SK-N-SH (cell line): ENCODE measurements at regions not wholly inside any gene's neighbourhood (a gene's known extent, or its start where the extent isn't known, plus 50 kb on each side); places are given as distances from the start of the nearest gene placed in this dataset.

Experiments used
- CTCF ChIA-PET: fragments of 300-600, 350-600 bp; formaldehyde crosslinking; extraction: SDS; loops from one replicate; lab custom pipeline; 2021; lab: Yijun Ruan, JAX
- POLR2A ChIA-PET: fragments of 350-600 bp; sonication (Branson Sonifier 250); formaldehyde crosslinking; extraction: SDS; loops from one replicate; lab custom pipeline; 2020; ENCODE audit warnings: antibody characterized with exemption, inconsistent platforms; lab: Yijun Ruan, JAX
- DNase-seq: peaks from one replicate; pipeline ENCODE4 v3.0.0; 2012
- H2AFZ ChIP-seq: fragments of 200-600 bp; sonication (generic); 2 replicates; pipeline ENCODE4 v1.8.1; 2016; ENCODE audit warnings: antibody characterized with exemption, mild to moderate bottlenecking, low read depth
- H3F3A ChIP-seq: fragments of 200-600 bp; sonication (generic); replicated peaks from 2 replicates; pipeline ENCODE3; 2016; ENCODE audit warnings: antibody characterized with exemption, mild to moderate bottlenecking; ENCODE audit not compliant: insufficient read depth
- H3K27ac ChIP-seq, 2 experiments: fragments of 200-500 bp in 1 of 2; fragments of 200-600 bp in 1 of 2; sonication (Bioruptor generic) in 1 of 2; sonication (generic), shearing (Covaris generic) in 1 of 2; 2 replicates each; pipeline versions ENCODE4 v1.5.1 to v1.6.1; 2014 to 2016; ENCODE audit warnings: low read depth in 2 of 2, inconsistent platforms in 1 of 2, low read length in 1 of 2, mild to moderate bottlenecking in 1 of 2, mixed read lengths in 1 of 2
- H3K27me3 ChIP-seq: fragments of 200-600 bp; sonication (generic), shearing (Covaris generic); 2 replicates; pipeline ENCODE4 v1.6.1; 2016; ENCODE audit warnings: mixed run types; ENCODE audit not compliant: insufficient read depth
- H3K36me3 ChIP-seq, 2 experiments: fragments of 200-500 bp in 1 of 2; fragments of 200-600 bp in 1 of 2; sonication (Bioruptor generic) in 1 of 2; sonication (generic) in 1 of 2; replicated peaks in 1 of 2; 2 replicates each; pipeline versions ENCODE3 to v1.5.1; 2014 to 2016; ENCODE audit warnings: low read length in 1 of 2, mild to moderate bottlenecking in 1 of 2; ENCODE audit not compliant: insufficient read depth in 2 of 2, control insufficient read depth in 1 of 2
- H3K4me1 ChIP-seq, 2 experiments: fragments of 200-500 bp in 1 of 2; fragments of 200-600 bp in 1 of 2; sonication (Bioruptor generic) in 1 of 2; sonication (generic), shearing (Covaris generic) in 1 of 2; 2 replicates each; pipeline versions ENCODE4 v1.5.1 to v1.6.1; 2014 to 2016; ENCODE audit warnings: low read depth in 1 of 2, low read length in 1 of 2, mixed run types in 1 of 2; ENCODE audit not compliant: insufficient read depth in 2 of 2, control insufficient read depth in 1 of 2
- H3K4me2 ChIP-seq: fragments of 200-600 bp; sonication (generic), shearing (Covaris generic); 2 replicates; pipeline ENCODE4 v1.6.1; 2017; ENCODE audit warnings: mixed run types
- H3K4me3 ChIP-seq, 2 experiments: fragments of 200-500 bp in 1 of 2; fragments of 200-600 bp in 1 of 2; sonication (Bioruptor generic) in 1 of 2; sonication (generic), shearing (Covaris generic) in 1 of 2; 2 replicates each; pipeline versions ENCODE4 v1.5.1 to v1.8.1; 2014 to 2016; ENCODE audit warnings: low read depth in 2 of 2, inconsistent platforms in 1 of 2, low read length in 1 of 2, mild to moderate bottlenecking in 1 of 2, mixed read lengths in 1 of 2, moderate library complexity in 1 of 2
- H3K79me2 ChIP-seq: fragments of 200-600 bp; sonication (generic); 2 replicates; pipeline ENCODE4 v1.8.1; 2017; ENCODE audit warnings: mild to moderate bottlenecking; ENCODE audit not compliant: insufficient read depth
- H3K9ac ChIP-seq: fragments of 200-600 bp; sonication (generic); 2 replicates; pipeline ENCODE4 v1.6.1; 2017; ENCODE audit warnings: mixed run types
- H3K9me2 ChIP-seq: fragments of 200-600 bp; sonication (generic); 2 replicates; pipeline ENCODE4 v1.6.1; 2017; ENCODE audit warnings: mixed run types
- H3K9me3 ChIP-seq: fragments of 200-600 bp; sonication (generic); 2 replicates; pipeline ENCODE4 v1.6.1; 2017; ENCODE audit warnings: mixed run types, mild to moderate bottlenecking, moderate library complexity
- H4K20me1 ChIP-seq: fragments of 200-600 bp; sonication (generic); 2 replicates; pipeline ENCODE4 v1.6.1; 2017; ENCODE audit warnings: mild to moderate bottlenecking, mixed run types; ENCODE audit not compliant: insufficient read depth
- CHD2 ChIP-seq: fragments of 150-350 bp; IDR thresholded peaks from 2 replicates; pipeline ENCODE4 v1.6.1; 2018; ENCODE audit warnings: low read length; ENCODE audit not compliant: partially characterized antibody
- ELF1 ChIP-seq: IDR thresholded peaks from 2 replicates; pipeline ENCODE4 v1.4.0; 2012
- EP300 ChIP-seq, 2 experiments: IDR thresholded peaks; 2 replicates each; pipeline versions ENCODE4 v1.4.0 to v1.6.1; 2012; ENCODE audit warnings: borderline replicate concordance in 1 of 2, low read depth in 1 of 2, low read length in 1 of 2
- FOSL2 ChIP-seq: IDR thresholded peaks from 2 replicates; pipeline ENCODE4 v1.4.0; 2012; ENCODE audit warnings: low read depth, mild to moderate bottlenecking, moderate library complexity, borderline replicate concordance
- FOXM1 ChIP-seq: IDR thresholded peaks from 2 replicates; pipeline ENCODE4 v1.4.0; 2012; ENCODE audit warnings: low read depth, mild to moderate bottlenecking
- GABPA ChIP-seq: IDR thresholded peaks from 2 replicates; pipeline ENCODE4 v1.4.0; 2012; ENCODE audit warnings: low read depth, mild to moderate bottlenecking
- JUND ChIP-seq: IDR thresholded peaks from 2 replicates; pipeline ENCODE4 v1.4.0; 2012
- MXI1 ChIP-seq: IDR thresholded peaks from 2 replicates; pipeline ENCODE4 v1.6.1; 2012; ENCODE audit warnings: mild to moderate bottlenecking, low read depth, low read length, improper control_type of control experiment
- NFIC ChIP-seq: IDR thresholded peaks from 2 replicates; pipeline ENCODE4 v1.4.0; 2012; ENCODE audit warnings: borderline replicate concordance
- POLR2AphosphoS5 ChIP-seq: IDR thresholded peaks from 2 replicates; pipeline ENCODE4 v1.6.1; 2012; ENCODE audit warnings: low read depth, low read length
- RAD21 ChIP-seq: IDR thresholded peaks from 2 replicates; pipeline ENCODE4 v1.6.1; 2012; ENCODE audit warnings: mild to moderate bottlenecking, low read length
- RFX5 ChIP-seq: IDR thresholded peaks from 2 replicates; pipeline ENCODE4 v1.6.1; 2012; ENCODE audit warnings: mild to moderate bottlenecking, improper control_type of control experiment, low read length
- RXRA ChIP-seq: IDR thresholded peaks from 2 replicates; pipeline ENCODE4 v1.4.0; 2012; ENCODE audit warnings: low read depth, mild to moderate bottlenecking, borderline replicate concordance
- SIN3A ChIP-seq: IDR thresholded peaks from 2 replicates; pipeline ENCODE4 v1.6.1; 2012; ENCODE audit warnings: low read depth, mild to moderate bottlenecking, low read length, moderate library complexity, borderline replicate concordance
- TCF12 ChIP-seq: IDR thresholded peaks from 2 replicates; pipeline ENCODE4 v1.4.0; 2012
- TEAD4 ChIP-seq: IDR thresholded peaks from 2 replicates; pipeline ENCODE4 v1.4.0; 2012; ENCODE audit warnings: mild to moderate bottlenecking, borderline replicate concordance; ENCODE audit not compliant: insufficient read depth
- WGBS: methylation state at CpG from one replicate; pipeline ENCODE4 v1.1.6; 2017; ENCODE audit warnings: low lambda C conversion rate; 5-methylcytosine and 5-hydroxymethylcytosine counted together
- TF ChIP-seq, protein P1 (sequence below): IDR thresholded peaks from 2 replicates; pipeline ENCODE4; 2012
- TF ChIP-seq, protein P2 (sequence below): IDR thresholded peaks from 2 replicates; pipeline ENCODE4 v1.4.0; 2012; ENCODE audit warnings: low read depth, borderline replicate concordance
- TF ChIP-seq, protein P3 (sequence below): IDR thresholded peaks from 2 replicates; pipeline ENCODE4 v1.4.0; 2012; ENCODE audit warnings: low read depth
- TF ChIP-seq, protein P4 (sequence below): IDR thresholded peaks from 2 replicates; pipeline ENCODE4 v1.4.0; 2012; ENCODE audit warnings: low read depth, borderline replicate concordance

DNA sequence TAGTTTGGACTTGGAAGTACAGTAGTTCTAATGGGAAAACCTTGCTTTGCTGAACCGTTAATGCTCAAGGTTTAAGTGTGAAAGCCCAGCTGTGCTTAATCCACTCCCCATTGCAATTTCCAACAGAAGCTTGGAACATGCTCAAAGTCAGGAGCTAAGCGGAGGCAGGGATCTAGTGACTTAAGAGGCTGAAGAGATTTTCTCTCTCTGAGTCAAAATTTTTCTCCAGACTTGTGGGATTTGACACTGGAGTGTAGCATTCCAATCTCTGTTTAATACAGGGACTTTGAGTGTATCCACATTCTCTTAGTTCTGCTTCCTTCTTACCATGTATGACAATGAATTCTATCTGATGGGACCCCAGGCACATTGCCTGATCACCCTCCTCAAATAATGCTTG, 471.8 kb downstream of the KIF4B start:
- no peaks in the 10 kb centered on the region for H4K20me1 ChIP-seq
- DNase-seq = no peak
- no peak overlapping the region for H2AFZ ChIP-seq
- H3K27me3 ChIP-seq = no peaks in the 10 kb centered on the region
- no peak overlapping the region for H3K9ac ChIP-seq
- POLR2A ChIA-PET = no interaction called here
- H3K4me2 ChIP-seq = no peak overlapping the region
- H3K79me2 ChIP-seq = no peaks in the 10 kb centered on the region
- H3K36me3 ChIP-seq = no peaks in the 10 kb centered on the region
- H3K4me3 ChIP-seq = no peak overlapping the region
- 8% methylated on average over 2 of the region's 2 CpGs for WGBS
- no peaks in the 10 kb centered on the region for H3F3A ChIP-seq
- H3K9me3 ChIP-seq = no peaks in the 10 kb centered on the region
- TF ChIP-seq NFIC (no peak), RXRA (no peak), EP300 (IDR thresholded peaks at IDR 0.05; ENCODE audit: borderline replicate concordance in 1 of 2, low read depth in 1 of 2, low read length in 1 of 2) (no peak), POLR2AphosphoS5 (no peak), JUND (no peak), RAD21 (no peak), CHD2 (no peak), MXI1 (no peak), FOSL2 (no peak), TEAD4 (no peak), SIN3A (no peak), GABPA (no peak), RFX5 (no peak)
- TF ChIP-seq, protein P1, sequence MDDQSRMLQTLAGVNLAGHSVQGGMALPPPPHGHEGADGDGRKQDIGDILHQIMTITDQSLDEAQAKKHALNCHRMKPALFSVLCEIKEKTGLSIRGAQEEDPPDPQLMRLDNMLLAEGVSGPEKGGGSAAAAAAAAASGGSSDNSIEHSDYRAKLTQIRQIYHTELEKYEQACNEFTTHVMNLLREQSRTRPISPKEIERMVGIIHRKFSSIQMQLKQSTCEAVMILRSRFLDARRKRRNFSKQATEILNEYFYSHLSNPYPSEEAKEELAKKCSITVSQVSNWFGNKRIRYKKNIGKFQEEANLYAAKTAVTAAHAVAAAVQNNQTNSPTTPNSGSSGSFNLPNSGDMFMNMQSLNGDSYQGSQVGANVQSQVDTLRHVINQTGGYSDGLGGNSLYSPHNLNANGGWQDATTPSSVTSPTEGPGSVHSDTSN = no peak
- TF ChIP-seq, protein P2, sequence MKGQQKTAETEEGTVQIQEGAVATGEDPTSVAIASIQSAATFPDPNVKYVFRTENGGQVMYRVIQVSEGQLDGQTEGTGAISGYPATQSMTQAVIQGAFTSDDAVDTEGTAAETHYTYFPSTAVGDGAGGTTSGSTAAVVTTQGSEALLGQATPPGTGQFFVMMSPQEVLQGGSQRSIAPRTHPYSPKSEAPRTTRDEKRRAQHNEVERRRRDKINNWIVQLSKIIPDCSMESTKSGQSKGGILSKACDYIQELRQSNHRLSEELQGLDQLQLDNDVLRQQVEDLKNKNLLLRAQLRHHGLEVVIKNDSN = no peak
- TF ChIP-seq, protein P3, sequence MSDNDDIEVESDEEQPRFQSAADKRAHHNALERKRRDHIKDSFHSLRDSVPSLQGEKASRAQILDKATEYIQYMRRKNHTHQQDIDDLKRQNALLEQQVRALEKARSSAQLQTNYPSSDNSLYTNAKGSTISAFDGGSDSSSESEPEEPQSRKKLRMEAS = no peak
- H3K4me1 ChIP-seq = no peaks in the 10 kb centered on the region
- CTCF ChIA-PET = interaction anchor here (1.6 kb wide), 1 partner anchor 339 kb away, joined by 3 read pairs; no protein-coding TSS in a partner anchor
- no peaks in the 10 kb centered on the region for H3K9me2 ChIP-seq
- no peak overlapping the region for H3K27ac ChIP-seq

DNA sequence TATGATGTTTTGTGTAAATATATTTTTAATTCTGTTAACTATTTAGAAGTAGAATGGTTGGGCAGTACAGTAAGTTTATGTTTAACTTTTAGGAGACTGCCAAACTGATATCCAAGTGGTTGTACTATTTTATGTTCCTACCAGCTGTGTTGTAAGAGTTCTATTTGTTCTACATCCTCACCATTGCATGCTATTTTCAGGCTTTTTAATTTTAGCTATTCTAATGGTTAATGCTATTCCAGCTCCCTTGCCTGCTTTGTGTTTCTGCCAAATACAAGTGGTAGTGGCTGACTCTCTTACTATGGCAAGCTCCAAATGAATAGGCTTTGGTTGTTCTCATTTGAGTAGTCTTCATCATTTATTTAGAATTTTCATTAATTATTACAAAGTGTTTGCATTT, 476.4 kb downstream of the KIF4B start:
- POLR2A ChIA-PET = no interaction called here
- no peaks in the 10 kb centered on the region for H3K27me3 ChIP-seq
- H2AFZ ChIP-seq = no peak overlapping the region
- no peaks in the 10 kb centered on the region for H3K36me3 ChIP-seq
- CTCF ChIA-PET = no interaction called here
- H3K4me3 ChIP-seq = no peak overlapping the region
- no peaks in the 10 kb centered on the region for H3K79me2 ChIP-seq
- no peak for DNase-seq
- H4K20me1 ChIP-seq = no peaks in the 10 kb centered on the region
- H3K4me2 ChIP-seq = no peak overlapping the region
- no peaks in the 10 kb centered on the region for H3K9me2 ChIP-seq
- TF ChIP-seq, protein P1 = no peak
- TF ChIP-seq FOXM1 (no peak), SIN3A (no peak), RXRA (no peak), TCF12 (no peak), ELF1 (no peak), CHD2 (no peak), TEAD4 (no peak), JUND (no peak)
- TF ChIP-seq, protein P4, sequence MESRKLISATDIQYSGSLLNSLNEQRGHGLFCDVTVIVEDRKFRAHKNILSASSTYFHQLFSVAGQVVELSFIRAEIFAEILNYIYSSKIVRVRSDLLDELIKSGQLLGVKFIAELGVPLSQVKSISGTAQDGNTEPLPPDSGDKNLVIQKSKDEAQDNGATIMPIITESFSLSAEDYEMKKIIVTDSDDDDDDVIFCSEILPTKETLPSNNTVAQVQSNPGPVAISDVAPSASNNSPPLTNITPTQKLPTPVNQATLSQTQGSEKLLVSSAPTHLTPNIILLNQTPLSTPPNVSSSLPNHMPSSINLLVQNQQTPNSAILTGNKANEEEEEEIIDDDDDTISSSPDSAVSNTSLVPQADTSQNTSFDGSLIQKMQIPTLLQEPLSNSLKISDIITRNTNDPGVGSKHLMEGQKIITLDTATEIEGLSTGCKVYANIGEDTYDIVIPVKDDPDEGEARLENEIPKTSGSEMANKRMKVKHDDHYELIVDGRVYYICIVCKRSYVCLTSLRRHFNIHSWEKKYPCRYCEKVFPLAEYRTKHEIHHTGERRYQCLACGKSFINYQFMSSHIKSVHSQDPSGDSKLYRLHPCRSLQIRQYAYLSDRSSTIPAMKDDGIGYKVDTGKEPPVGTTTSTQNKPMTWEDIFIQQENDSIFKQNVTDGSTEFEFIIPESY = no peak
- H3K9me3 ChIP-seq = no peaks in the 10 kb centered on the region
- no peak overlapping the region for H3K27ac ChIP-seq
- no peaks in the 10 kb centered on the region for H3K4me1 ChIP-seq
- H3K9ac ChIP-seq = no peak overlapping the region
- no peaks in the 10 kb centered on the region for H3F3A ChIP-seq
